DMS 273 (cell line): ENCODE measurements at regions not wholly inside any gene's neighbourhood (a gene's known extent, or its start where the extent isn't known, plus 50 kb on each side); places are given as distances from the start of the nearest gene placed in this dataset.

Source experiments
- DNase-seq: peaks from one replicate; lab custom pipeline; 2025; ENCODE audit not compliant: unreplicated experiment; lab: John Stamatoyannopoulos, UW

DNA sequence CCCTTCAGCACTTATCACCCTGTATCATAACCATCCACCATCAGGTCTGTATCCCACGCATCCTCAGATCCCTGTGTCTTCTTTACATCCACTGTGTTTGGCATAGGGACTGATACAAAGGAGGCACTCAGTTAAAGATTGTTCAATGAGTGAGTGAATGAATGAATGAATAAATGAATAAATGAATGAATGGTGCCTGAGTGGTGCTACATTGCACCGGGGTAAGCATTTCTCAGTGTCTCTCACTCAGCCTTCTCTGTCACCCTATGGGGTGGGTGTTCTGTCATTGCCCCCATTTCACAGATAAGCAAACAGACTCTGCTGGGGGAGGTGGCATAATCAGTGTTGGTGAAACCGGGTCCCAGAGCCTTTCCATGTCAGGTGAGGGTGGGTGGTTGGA is 56.6 kb upstream of the ID3 start:
- DNase-seq, result no peak

DNA sequence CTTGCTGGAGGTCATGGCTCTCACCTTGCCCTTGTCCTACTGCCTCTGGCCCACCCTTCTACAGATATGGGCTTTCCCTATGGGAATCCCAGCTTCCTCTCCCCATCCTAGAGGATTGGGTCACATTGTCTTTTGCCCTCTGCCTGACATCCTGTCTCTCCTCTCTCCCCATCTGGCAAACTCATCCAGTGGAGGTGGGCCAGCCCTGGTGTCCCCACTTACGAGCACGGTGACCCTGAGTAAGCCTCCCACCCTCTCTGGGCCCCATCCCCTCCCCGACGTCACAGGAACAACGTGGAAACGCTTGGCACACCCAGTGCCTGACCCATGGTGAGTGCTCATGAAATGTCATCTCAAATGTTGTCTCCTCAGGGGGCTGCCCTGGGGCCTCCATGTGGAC is 56.1 kb upstream of the ID3 start:
- DNase-seq, result no peak

- DNase-seq, result no peak
Observed at GRCh38 chr1:23614032-23614660, 54.8 kb upstream of the ID3 start.

GRCh38 chr1:23613191-23614031 is 54.1 kb upstream of the ID3 start:
- no peak for DNase-seq

DNA sequence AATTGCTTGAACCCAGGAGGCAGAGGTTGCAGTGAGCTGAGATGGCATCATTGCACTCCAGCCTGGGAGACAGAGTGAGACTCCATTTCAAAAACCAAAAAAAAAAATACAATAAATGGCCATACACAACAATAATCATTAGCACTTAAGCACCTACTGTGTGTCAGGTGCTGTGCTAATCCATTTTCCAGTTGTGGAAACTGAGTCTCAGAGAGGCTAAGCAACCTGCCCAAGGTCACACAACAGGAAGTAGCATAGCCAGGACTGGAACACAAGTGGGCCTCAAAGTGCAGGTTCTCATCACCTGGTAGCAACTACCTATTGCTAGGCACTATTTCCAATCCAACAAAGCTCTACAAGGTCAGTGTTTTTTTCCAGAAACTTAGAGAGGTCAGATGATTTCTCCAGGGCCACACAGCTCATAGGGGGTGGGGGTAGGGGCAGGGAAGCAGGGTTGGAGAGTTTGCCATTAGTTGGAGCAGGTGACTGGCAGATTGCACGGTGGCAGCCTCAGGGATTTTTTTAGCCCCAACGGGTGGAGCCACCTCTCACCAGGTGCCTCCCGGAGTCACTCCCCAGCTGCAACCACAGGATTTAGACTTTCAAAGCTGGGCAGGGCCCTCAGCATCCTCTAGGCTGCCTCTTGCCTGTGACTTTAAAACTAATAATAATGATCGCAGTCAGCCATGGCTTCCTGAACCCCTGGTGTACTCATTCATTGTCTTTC is 52.5 kb upstream of the ID3 start:
- no peak for DNase-seq

GRCh38 chr1:23610677-23611076 is 51.4 kb upstream of the ID3 start:
- no peak for DNase-seq

- no peak for DNase-seq
Observed at GRCh38 chr1:23609971-23610370, 50.7 kb upstream of the ID3 start.
